HL-60 (cell line): ENCODE measurements at regions not wholly inside any gene's neighbourhood (a gene's known extent, or its start where the extent isn't known, plus 50 kb on each side); places are given as distances from the start of the nearest gene placed in this dataset.

ENCODE experiments used
- DNase-seq, 2 experiments: peaks; one replicate each; pipeline ENCODE4 v3.0.0-alpha.2; 2010 to 2020; ENCODE audit warnings: low read depth in 1 of 2, low spot score in 1 of 2
- H3K27ac ChIP-seq: fragments of 250-450 bp; sonication (Bioruptor Pico); replicated peaks from 2 replicates; pipeline ENCODE4 v1.5.1; 2020; ENCODE audit warnings: mild to moderate bottlenecking, moderate library complexity
- H3K27me3 ChIP-seq: fragments of 250-450 bp; sonication (Bioruptor Pico); 2 replicates; pipeline ENCODE4 v1.5.1; 2021; ENCODE audit warnings: mild to moderate bottlenecking, moderate library complexity; ENCODE audit not compliant: insufficient read depth, poor library complexity, severe bottlenecking
- H3K4me3 ChIP-seq: replicated peaks from 2 replicates; pipeline ENCODE4 v1.5.1; 2011; ENCODE audit warnings: mild to moderate bottlenecking, control low read depth, low read length; ENCODE audit not compliant: insufficient read depth
- CTCF ChIP-seq: IDR thresholded peaks from one replicate; pipeline ENCODE4 v1.5.1; 2011; ENCODE audit warnings: low read length, control low read depth, inconsistent platforms; ENCODE audit not compliant: insufficient read depth
- GABPA ChIP-seq: IDR thresholded peaks from 2 replicates; pipeline ENCODE4 v1.6.1; 2012; ENCODE audit warnings: low read depth
- POLR2AphosphoS5 ChIP-seq: IDR thresholded peaks from 2 replicates; pipeline ENCODE4 v1.6.1; 2012; ENCODE audit warnings: low read depth
- REST ChIP-seq: IDR thresholded peaks from 2 replicates; pipeline ENCODE4 v1.6.1; 2012; ENCODE audit warnings: low read depth; ENCODE audit not compliant: insufficient replicate concordance
- SPI1 ChIP-seq: IDR thresholded peaks from 2 replicates; pipeline ENCODE4 v1.6.1; 2012; ENCODE audit warnings: low read depth, mild to moderate bottlenecking, borderline replicate concordance

- H3K4me3 ChIP-seq: no peak overlapping the region
- no peak for DNase-seq
- H3K27ac ChIP-seq: no peak overlapping the region
- H3K27me3 ChIP-seq: no peaks in the 10 kb centered on the region
- TF ChIP-seq CTCF (no peak), GABPA (no peak), REST (no peak), SPI1 (no peak)
Observed at GRCh38 chr9:27954858-27955257, 381.6 kb upstream of the C9orf72 start.

GRCh38 chr9:27963836-27964235 lies 390.6 kb upstream of the C9orf72 start:
- no peaks in the 10 kb centered on the region for H3K27me3 ChIP-seq
- H3K27ac ChIP-seq: no peak overlapping the region
- TF ChIP-seq CTCF: no peak
- TF ChIP-seq REST: no peak
- TF ChIP-seq SPI1: no peak
- TF ChIP-seq GABPA: no peak
- TF ChIP-seq POLR2AphosphoS5: no peak
- no peak overlapping the region for H3K4me3 ChIP-seq
- DNase-seq: no peak

- no peaks in the 10 kb centered on the region for H3K27me3 ChIP-seq
- no peak for TF ChIP-seq GABPA
- no peak for TF ChIP-seq CTCF
- no peak for TF ChIP-seq POLR2AphosphoS5
- no peak for TF ChIP-seq REST
- no peak for TF ChIP-seq SPI1
- H3K27ac ChIP-seq: no peak overlapping the region
- DNase-seq: no peak
- H3K4me3 ChIP-seq: no peak overlapping the region
Observed at GRCh38 chr9:27967210-27967609, 393.9 kb upstream of the C9orf72 start.
